Mesendoderm (in vitro differentiated cells): ENCODE measurements at regions not wholly inside any gene's neighbourhood (a gene's known extent, or its start where the extent isn't known, plus 50 kb on each side); places are given as distances from the start of the nearest gene placed in this dataset.

ENCODE experiments used
- DNase-seq: peaks from one replicate; pipeline ENCODE4 v3.0.0; 2013
- H2AK5ac ChIP-seq: 2 replicates; pipeline ENCODE4 v1.6.1; 2013; ENCODE audit warnings: low read length, inconsistent platforms
- H2BK120ac ChIP-seq: 2 replicates; pipeline ENCODE4 v1.6.1; 2013; ENCODE audit warnings: low read depth, mild to moderate bottlenecking, low read length, moderate library complexity, mixed read lengths
- H2BK15ac ChIP-seq: replicated peaks from 2 replicates; pipeline ENCODE4 v1.6.1; 2013; ENCODE audit warnings: low read depth, mild to moderate bottlenecking, moderate library complexity
- H2BK5ac ChIP-seq: 2 replicates; pipeline ENCODE4 v1.6.1; 2013; ENCODE audit warnings: low read length, inconsistent platforms
- H3K18ac ChIP-seq: 2 replicates; pipeline ENCODE4 v1.6.1; 2013; ENCODE audit warnings: mild to moderate bottlenecking, low read length, mixed read lengths
- H3K23ac ChIP-seq: one replicate; pipeline ENCODE4 v1.6.1; 2013; ENCODE audit warnings: low read length
- H3K27ac ChIP-seq: 2 replicates; pipeline ENCODE4 v1.5.1; 2013; ENCODE audit warnings: low read depth, mild to moderate bottlenecking, inconsistent platforms, low read length, moderate library complexity
- H3K27me3 ChIP-seq: 2 replicates; pipeline ENCODE4 v1.6.1; 2013; ENCODE audit warnings: low read length, control low read depth, mild to moderate bottlenecking, inconsistent platforms; ENCODE audit not compliant: insufficient read depth, poor library complexity
- H3K36me3 ChIP-seq: 2 replicates; pipeline ENCODE4 v1.6.1; 2013; ENCODE audit warnings: low read length, inconsistent platforms; ENCODE audit not compliant: control insufficient read depth, insufficient read depth
- H3K4ac ChIP-seq: one replicate; pipeline ENCODE4 v1.6.1; 2013; ENCODE audit warnings: low read depth, mild to moderate bottlenecking, low read length, moderate library complexity
- H3K4me1 ChIP-seq: 2 replicates; pipeline ENCODE4 v1.6.1; 2013; ENCODE audit warnings: low read depth, low read length, inconsistent platforms; ENCODE audit not compliant: control insufficient read depth
- H3K4me2 ChIP-seq: 2 replicates; pipeline ENCODE4 v1.6.1; 2013; ENCODE audit warnings: low read length
- H3K4me3 ChIP-seq: 2 replicates; pipeline ENCODE4 v1.5.1; 2013; ENCODE audit warnings: mild to moderate bottlenecking, low read length
- H3K56ac ChIP-seq: one replicate; pipeline ENCODE4 v1.6.1; 2013; ENCODE audit warnings: low read length
- H3K79me1 ChIP-seq: 2 replicates; pipeline ENCODE4 v1.6.1; 2013; ENCODE audit warnings: low read length, inconsistent platforms
- H3K79me2 ChIP-seq: 2 replicates; pipeline ENCODE4 v1.6.1; 2013; ENCODE audit warnings: mild to moderate bottlenecking, low read length; ENCODE audit not compliant: control insufficient read depth, insufficient read depth
- H3K9ac ChIP-seq: 2 replicates; pipeline ENCODE4 v1.6.1; 2013; ENCODE audit warnings: low read length, inconsistent platforms
- H4K5ac ChIP-seq: one replicate; pipeline ENCODE4 v1.6.1; 2013; ENCODE audit warnings: low read length
- H4K8ac ChIP-seq: one replicate; pipeline ENCODE4 v1.6.1; 2013; ENCODE audit warnings: low read depth, mild to moderate bottlenecking, control low read depth, low read length, moderate library complexity
- WGBS: extraction: QIAGEN DNeasy Blood & Tissue Kit; methylation state at CpG from one replicate; pipeline ENCODE4 v1.1.7; 2013; ENCODE audit warnings: low lambda C conversion rate, missing lambda C conversion rate; ENCODE audit not compliant: insufficient coverage; ENCODE audit errors: extremely low coverage; 5-methylcytosine and 5-hydroxymethylcytosine counted together

- Histone ChIP-seq H2AK5ac (no peak overlapping the region), H3K23ac (no peak overlapping the region), H3K9ac (no peak overlapping the region), H2BK15ac (no peak overlapping the region), H3K4me1 (no peaks in the 10 kb centered on the region), H2BK5ac (no peak overlapping the region), H3K36me3 (no peaks in the 10 kb centered on the region), H3K4ac (no peak overlapping the region), H3K18ac (no peak overlapping the region), H3K27ac (no peak overlapping the region), H3K56ac (no peak overlapping the region), H3K4me2 (no peak overlapping the region), H4K5ac (no peak overlapping the region), H2BK120ac (no peak overlapping the region), H4K8ac (no peak overlapping the region), H3K27me3 (no peaks in the 10 kb centered on the region), H3K79me1 (no peaks in the 10 kb centered on the region), H3K4me3 (no peak overlapping the region), H3K79me2 (no peaks in the 10 kb centered on the region)
- WGBS, result no CpG with 5 or more reads among the region's 1 CpG
- no peak for DNase-seq
Measured at GRCh38 chr1:79122521-79122920, 116.0 kb upstream of the ADGRL4 start.

GRCh38 chr1:79117376-79117775, 110.8 kb upstream of the ADGRL4 start:
- Histone ChIP-seq H3K4me1 (no peaks in the 10 kb centered on the region), H3K27me3 (no peaks in the 10 kb centered on the region), H3K9ac (no peak overlapping the region), H4K5ac (no peak overlapping the region), H3K56ac (no peak overlapping the region), H3K4ac (no peak overlapping the region), H3K23ac (no peak overlapping the region), H3K4me3 (no peak overlapping the region), H4K8ac (no peak overlapping the region), H3K36me3 (no peaks in the 10 kb centered on the region), H2BK15ac (no peak overlapping the region), H3K18ac (no peak overlapping the region), H3K79me2 (no peaks in the 10 kb centered on the region), H3K79me1 (no peaks in the 10 kb centered on the region), H3K27ac (no peak overlapping the region), H2BK5ac (no peak overlapping the region), H2AK5ac (no peak overlapping the region), H3K4me2 (no peak overlapping the region), H2BK120ac (no peak overlapping the region)
- no peak for DNase-seq
- whole genome bisulfite sequencing, result no CpG with 5 or more reads among the region's 3 CpGs

- DNase-seq, result no peak
- no peak overlapping the region for H3K4me3 ChIP-seq
Measured at GRCh38 chr1:79113836-79114235, 107.3 kb upstream of the ADGRL4 start.

GRCh38 chr1:79110749-79111148, 104.2 kb upstream of the ADGRL4 start:
- Histone ChIP-seq H3K4me1 (no peaks in the 10 kb centered on the region), H4K8ac (no peak overlapping the region), H3K23ac (no peak overlapping the region), H4K5ac (no peak overlapping the region), H2BK5ac (no peak overlapping the region), H2BK15ac (no peak overlapping the region), H3K9ac (no peak overlapping the region), H3K18ac (no peak overlapping the region), H3K36me3 (no peaks in the 10 kb centered on the region), H3K79me2 (no peaks in the 10 kb centered on the region), H3K27me3 (no peaks in the 10 kb centered on the region), H2AK5ac (no peak overlapping the region), H3K4ac (no peak overlapping the region), H3K4me3 (no peak overlapping the region), H2BK120ac (no peak overlapping the region), H3K4me2 (no peak overlapping the region), H3K27ac (no peak overlapping the region), H3K79me1 (no peaks in the 10 kb centered on the region), H3K56ac (no peak overlapping the region)
- no peak for DNase-seq

More at GRCh38 chr1:79113836-79114235, 107.3 kb upstream of the ADGRL4 start:
- Histone ChIP-seq H3K79me1 (no peaks in the 10 kb centered on the region), H3K4me1 (no peaks in the 10 kb centered on the region), H4K8ac (no peak overlapping the region), H3K4ac (no peak overlapping the region), H3K36me3 (no peaks in the 10 kb centered on the region), H2BK15ac (no peak overlapping the region), H3K27me3 (no peaks in the 10 kb centered on the region), H2BK120ac (no peak overlapping the region), H3K18ac (no peak overlapping the region), H2AK5ac (no peak overlapping the region), H3K79me2 (no peaks in the 10 kb centered on the region), H3K4me2 (no peak overlapping the region), H2BK5ac (no peak overlapping the region), H3K23ac (no peak overlapping the region), H3K9ac (no peak overlapping the region), H3K27ac (no peak overlapping the region), H3K56ac (no peak overlapping the region), H4K5ac (no peak overlapping the region)
- no CpG with 5 or more reads among the region's 5 CpGs for WGBS

GRCh38 chr1:79109445-79109844, 102.9 kb upstream of the ADGRL4 start:
- no peak overlapping the region for H2AK5ac ChIP-seq
- H3K18ac ChIP-seq, result no peak overlapping the region
- H3K4me3 ChIP-seq, result no peak overlapping the region
- H3K56ac ChIP-seq, result no peak overlapping the region
- no peak overlapping the region for H3K9ac ChIP-seq
- no peak overlapping the region for H2BK15ac ChIP-seq
- no peaks in the 10 kb centered on the region for H3K27me3 ChIP-seq
- no CpG with 5 or more reads among the region's 1 CpG for WGBS
- DNase-seq, result no peak
- no peaks in the 10 kb centered on the region for H3K36me3 ChIP-seq
- H2BK5ac ChIP-seq, result no peak overlapping the region
- no peaks in the 10 kb centered on the region for H3K79me2 ChIP-seq
- H3K4me1 ChIP-seq, result no peaks in the 10 kb centered on the region
- H3K79me1 ChIP-seq, result no peaks in the 10 kb centered on the region
- H4K8ac ChIP-seq, result no peak overlapping the region
- no peak overlapping the region for H3K4me2 ChIP-seq
- no peak overlapping the region for H3K23ac ChIP-seq
- H3K4ac ChIP-seq, result no peak overlapping the region
- no peak overlapping the region for H4K5ac ChIP-seq
- no peak overlapping the region for H2BK120ac ChIP-seq
- no peak overlapping the region for H3K27ac ChIP-seq

DNA sequence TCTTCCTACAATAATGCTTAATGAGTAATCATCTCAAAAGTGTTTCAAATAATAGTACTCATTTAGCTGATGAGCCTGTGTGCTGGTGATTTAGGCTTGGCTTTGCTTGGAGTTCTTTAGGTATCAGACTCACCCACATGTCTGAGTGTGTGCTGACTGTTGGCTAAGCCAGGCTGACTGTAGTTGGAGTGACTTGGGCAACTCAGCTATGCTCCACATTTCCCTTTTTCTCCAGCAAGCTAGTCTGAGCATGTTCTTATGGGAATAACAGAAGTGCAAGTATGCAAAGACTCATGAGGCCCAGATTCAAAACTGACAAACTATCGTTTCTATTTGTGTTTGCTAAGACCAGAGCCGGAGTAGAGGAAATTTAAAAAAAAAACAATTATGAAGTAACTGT, 99.0 kb upstream of the ADGRL4 start:
- WGBS, result no CpG with 5 or more reads among the region's 2 CpGs
- H3K79me1 ChIP-seq, result no peaks in the 10 kb centered on the region
- no peak overlapping the region for H2BK15ac ChIP-seq
- no peaks in the 10 kb centered on the region for H3K27me3 ChIP-seq
- H3K56ac ChIP-seq, result no peak overlapping the region
- H3K36me3 ChIP-seq, result no peaks in the 10 kb centered on the region
- H4K5ac ChIP-seq, result no peak overlapping the region
- no peak overlapping the region for H2BK5ac ChIP-seq
- H3K23ac ChIP-seq, result no peak overlapping the region
- H3K18ac ChIP-seq, result no peak overlapping the region
- no peaks in the 10 kb centered on the region for H3K4me1 ChIP-seq
- H3K4ac ChIP-seq, result no peak overlapping the region
- no peak overlapping the region for H2BK120ac ChIP-seq
- H3K9ac ChIP-seq, result no peak overlapping the region
- H3K27ac ChIP-seq, result no peak overlapping the region
- DNase-seq, result no peak
- no peaks in the 10 kb centered on the region for H3K79me2 ChIP-seq
- H3K4me2 ChIP-seq, result no peak overlapping the region
- no peak overlapping the region for H4K8ac ChIP-seq
- no peak overlapping the region for H3K4me3 ChIP-seq
- H2AK5ac ChIP-seq, result no peak overlapping the region
